ENCODE measurements at regions not wholly inside any gene's neighbourhood (a gene's known extent, or its start where the extent isn't known, plus 50 kb on each side); places are given as distances from the start of the nearest gene placed in this dataset.

DNA sequence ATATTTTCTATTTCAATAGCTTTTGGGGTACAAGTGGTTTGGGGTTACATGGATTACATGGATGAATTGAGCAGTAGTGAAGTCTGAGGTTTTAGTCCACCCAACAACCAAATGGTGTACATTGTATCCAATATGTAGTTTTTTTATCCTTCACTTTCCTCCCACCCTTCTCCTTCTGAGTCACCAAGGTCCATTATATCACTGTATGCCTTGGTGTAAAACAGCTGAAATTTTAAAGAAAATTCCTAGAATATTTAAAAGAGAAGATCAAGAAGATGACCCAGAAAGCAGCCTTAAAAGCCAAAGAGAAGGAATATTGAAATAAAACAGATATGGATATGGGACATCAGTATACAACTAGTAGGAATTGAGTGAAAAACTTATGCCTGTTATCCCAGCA is 204.2 kb upstream of the COL8A1 start:
- H3K36me3 ChIP-seq (ENCODE audit: insufficient read depth, low read length): no peaks in the 10 kb centered on the region
- H3K27ac ChIP-seq (ENCODE audit: low read length): no peak overlapping the region
- H3K4me2 ChIP-seq (ENCODE audit: low read length): no peak overlapping the region
- no peaks in the 10 kb centered on the region for H3K27me3 ChIP-seq (ENCODE audit: insufficient read depth, low read depth, low read length)
- no peaks in the 10 kb centered on the region for H4K20me1 ChIP-seq (ENCODE audit: insufficient read depth)
- TF ChIP-seq EZH2 (IDR thresholded peaks at IDR 0.05; ENCODE audit: borderline replicate concordance, insufficient read depth, low read length, poor library complexity, severe bottlenecking) (no peak), EP300 (conservative IDR thresholded peaks at IDR 0.05; ENCODE audit: poor library complexity, severe bottlenecking) (no peak), RAD21 (conservative IDR thresholded peaks at IDR 0.05) (no peak), TAF1 (IDR thresholded peaks at IDR 0.05; ENCODE audit: low read depth) (no peak), MXI1 (conservative IDR thresholded peaks at IDR 0.05; ENCODE audit: poor library complexity, severe bottlenecking) (no peak), SMC3 (conservative IDR thresholded peaks at IDR 0.05; ENCODE audit: poor library complexity) (no peak)
- TF ChIP-seq, protein P1, sequence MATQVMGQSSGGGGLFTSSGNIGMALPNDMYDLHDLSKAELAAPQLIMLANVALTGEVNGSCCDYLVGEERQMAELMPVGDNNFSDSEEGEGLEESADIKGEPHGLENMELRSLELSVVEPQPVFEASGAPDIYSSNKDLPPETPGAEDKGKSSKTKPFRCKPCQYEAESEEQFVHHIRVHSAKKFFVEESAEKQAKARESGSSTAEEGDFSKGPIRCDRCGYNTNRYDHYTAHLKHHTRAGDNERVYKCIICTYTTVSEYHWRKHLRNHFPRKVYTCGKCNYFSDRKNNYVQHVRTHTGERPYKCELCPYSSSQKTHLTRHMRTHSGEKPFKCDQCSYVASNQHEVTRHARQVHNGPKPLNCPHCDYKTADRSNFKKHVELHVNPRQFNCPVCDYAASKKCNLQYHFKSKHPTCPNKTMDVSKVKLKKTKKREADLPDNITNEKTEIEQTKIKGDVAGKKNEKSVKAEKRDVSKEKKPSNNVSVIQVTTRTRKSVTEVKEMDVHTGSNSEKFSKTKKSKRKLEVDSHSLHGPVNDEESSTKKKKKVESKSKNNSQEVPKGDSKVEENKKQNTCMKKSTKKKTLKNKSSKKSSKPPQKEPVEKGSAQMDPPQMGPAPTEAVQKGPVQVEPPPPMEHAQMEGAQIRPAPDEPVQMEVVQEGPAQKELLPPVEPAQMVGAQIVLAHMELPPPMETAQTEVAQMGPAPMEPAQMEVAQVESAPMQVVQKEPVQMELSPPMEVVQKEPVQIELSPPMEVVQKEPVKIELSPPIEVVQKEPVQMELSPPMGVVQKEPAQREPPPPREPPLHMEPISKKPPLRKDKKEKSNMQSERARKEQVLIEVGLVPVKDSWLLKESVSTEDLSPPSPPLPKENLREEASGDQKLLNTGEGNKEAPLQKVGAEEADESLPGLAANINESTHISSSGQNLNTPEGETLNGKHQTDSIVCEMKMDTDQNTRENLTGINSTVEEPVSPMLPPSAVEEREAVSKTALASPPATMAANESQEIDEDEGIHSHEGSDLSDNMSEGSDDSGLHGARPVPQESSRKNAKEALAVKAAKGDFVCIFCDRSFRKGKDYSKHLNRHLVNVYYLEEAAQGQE (IDR thresholded peaks at IDR 0.05; ENCODE audit: borderline replicate concordance): no peak
- TF ChIP-seq, protein P2, sequence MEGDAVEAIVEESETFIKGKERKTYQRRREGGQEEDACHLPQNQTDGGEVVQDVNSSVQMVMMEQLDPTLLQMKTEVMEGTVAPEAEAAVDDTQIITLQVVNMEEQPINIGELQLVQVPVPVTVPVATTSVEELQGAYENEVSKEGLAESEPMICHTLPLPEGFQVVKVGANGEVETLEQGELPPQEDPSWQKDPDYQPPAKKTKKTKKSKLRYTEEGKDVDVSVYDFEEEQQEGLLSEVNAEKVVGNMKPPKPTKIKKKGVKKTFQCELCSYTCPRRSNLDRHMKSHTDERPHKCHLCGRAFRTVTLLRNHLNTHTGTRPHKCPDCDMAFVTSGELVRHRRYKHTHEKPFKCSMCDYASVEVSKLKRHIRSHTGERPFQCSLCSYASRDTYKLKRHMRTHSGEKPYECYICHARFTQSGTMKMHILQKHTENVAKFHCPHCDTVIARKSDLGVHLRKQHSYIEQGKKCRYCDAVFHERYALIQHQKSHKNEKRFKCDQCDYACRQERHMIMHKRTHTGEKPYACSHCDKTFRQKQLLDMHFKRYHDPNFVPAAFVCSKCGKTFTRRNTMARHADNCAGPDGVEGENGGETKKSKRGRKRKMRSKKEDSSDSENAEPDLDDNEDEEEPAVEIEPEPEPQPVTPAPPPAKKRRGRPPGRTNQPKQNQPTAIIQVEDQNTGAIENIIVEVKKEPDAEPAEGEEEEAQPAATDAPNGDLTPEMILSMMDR (IDR thresholded peaks at IDR 0.05; ENCODE audit: poor library complexity, severe bottlenecking): no peak
- H3K9ac ChIP-seq (ENCODE audit: low read length): no peak overlapping the region
- H3K9me2 ChIP-seq (ENCODE audit: insufficient read depth, low read length): no peaks in the 10 kb centered on the region
- no peaks in the 10 kb centered on the region for H3K79me2 ChIP-seq (replicated peaks; ENCODE audit: insufficient read depth, low read length)
- H3F3A ChIP-seq (ENCODE audit: insufficient read depth, low read length, poor library complexity, severe bottlenecking): no peaks in the 10 kb centered on the region
- no peak overlapping the region for H3K4me3 ChIP-seq (ENCODE audit: low read length)
- no peak overlapping the region for H2AFZ ChIP-seq (ENCODE audit: low read depth, low read length)
- H3K9me3 ChIP-seq (ENCODE audit: low read length): no peaks in the 10 kb centered on the region

DNA sequence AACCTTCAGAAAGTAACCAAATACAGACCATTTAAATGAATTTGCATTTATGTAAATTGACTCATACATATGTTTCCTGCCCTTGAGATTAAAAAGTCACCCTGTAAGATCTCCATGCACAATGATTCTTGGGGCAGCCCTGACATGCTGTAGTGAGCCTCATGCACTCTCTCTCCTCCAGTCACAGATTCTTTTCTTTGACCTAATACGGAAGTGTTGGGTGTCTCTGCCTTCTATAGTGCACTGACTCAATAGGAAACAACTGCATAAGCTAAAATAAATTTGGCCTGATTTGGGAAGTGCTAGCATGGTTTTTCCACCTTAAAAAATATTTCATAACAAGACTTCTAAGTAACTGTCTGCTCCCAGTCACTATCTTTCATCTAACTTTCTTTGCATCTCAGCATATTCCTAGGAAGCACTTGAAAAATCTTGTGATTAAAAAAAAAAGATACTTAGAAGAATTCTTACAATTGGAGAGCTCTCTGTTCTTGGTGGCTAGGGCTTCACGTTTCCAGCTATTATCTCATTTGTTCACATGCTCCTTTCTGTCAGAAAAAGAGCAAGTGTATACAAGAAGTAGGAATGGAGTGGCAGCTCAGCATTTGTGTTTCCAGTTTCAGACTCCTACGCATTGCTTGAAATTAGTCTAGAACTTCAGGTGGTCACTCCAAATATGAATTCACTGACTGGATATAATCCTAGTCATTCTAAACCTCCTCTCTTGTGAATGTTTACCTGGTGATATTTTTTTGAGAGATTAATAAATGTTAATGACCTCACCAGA is 207.9 kb upstream of the COL8A1 start:
- TF ChIP-seq MXI1 (conservative IDR thresholded peaks at IDR 0.05; ENCODE audit: poor library complexity, severe bottlenecking): no peak
- Histone ChIP-seq H3K4me2 (ENCODE audit: low read length) (no peak overlapping the region), H3K79me2 (replicated peaks; ENCODE audit: insufficient read depth, low read length) (no peaks in the 10 kb centered on the region), H3K9me2 (ENCODE audit: insufficient read depth, low read length) (no peaks in the 10 kb centered on the region), H3K4me3 (ENCODE audit: low read length) (no peak overlapping the region), H2AFZ (ENCODE audit: low read depth, low read length) (no peak overlapping the region), H3K36me3 (ENCODE audit: insufficient read depth, low read length) (no peaks in the 10 kb centered on the region), H4K20me1 (ENCODE audit: insufficient read depth) (no peaks in the 10 kb centered on the region), H3K27ac (ENCODE audit: low read length) (no peak overlapping the region), H3K9me3 (ENCODE audit: low read length) (no peaks in the 10 kb centered on the region), H3F3A (ENCODE audit: insufficient read depth, low read length, poor library complexity, severe bottlenecking) (no peaks in the 10 kb centered on the region), H3K9ac (ENCODE audit: low read length) (no peak overlapping the region), H3K27me3 (ENCODE audit: insufficient read depth, low read depth, low read length) (no peaks in the 10 kb centered on the region)

Measured in neural cell (in vitro differentiated cells).